ENCODE measurements at regions not wholly inside any gene's neighbourhood (a gene's known extent, or its start where the extent isn't known, plus 50 kb on each side); places are given as distances from the start of the nearest gene placed in this dataset.

GRCh38 chr14:65224799-65225198 is 122.5 kb upstream of the MAX start:
- DNase-seq (ENCODE audit: low spot score), result no peak

DNA sequence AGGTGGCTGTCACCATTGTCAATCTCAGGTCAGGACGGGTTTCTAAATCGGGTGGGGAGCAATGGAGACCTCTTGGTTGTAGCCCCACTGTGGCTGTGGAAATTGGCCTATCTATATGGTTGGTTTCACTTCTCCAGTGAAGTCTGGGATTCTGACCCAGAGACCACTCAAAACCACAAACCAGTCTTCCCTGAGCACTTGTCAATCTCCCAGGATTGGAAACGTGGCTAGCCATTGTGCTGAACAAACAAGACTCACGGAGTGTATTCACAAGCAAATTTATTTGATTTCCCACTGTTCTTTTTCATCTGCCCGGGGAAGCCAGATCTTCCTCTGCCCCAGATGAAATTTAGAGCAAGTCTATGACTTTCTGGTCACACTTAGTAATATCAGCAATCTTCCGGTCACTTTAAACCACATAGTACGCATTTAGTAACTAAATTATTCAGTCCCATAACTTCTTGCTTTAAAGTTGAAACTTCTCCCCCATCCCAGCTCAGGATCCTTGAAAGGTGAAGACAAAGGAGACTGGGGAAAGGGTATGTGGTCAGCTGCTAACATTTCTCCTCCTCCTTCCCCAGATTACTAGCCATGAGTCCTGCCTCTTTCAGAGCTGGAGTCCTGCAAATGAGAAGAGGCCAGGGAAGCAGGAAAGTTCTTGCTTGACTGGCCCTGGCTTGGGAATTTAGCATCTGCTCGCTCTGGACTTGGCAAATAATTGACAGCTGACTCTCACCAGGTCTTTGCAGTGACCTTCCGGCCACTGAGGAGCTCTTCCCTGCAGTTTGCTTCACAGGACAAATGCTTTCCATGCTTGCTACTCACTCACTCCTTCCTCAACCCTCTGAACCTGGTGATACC is 123.2 kb upstream of the MAX start:
- no peak for DNase-seq (ENCODE audit: low spot score)

DNA sequence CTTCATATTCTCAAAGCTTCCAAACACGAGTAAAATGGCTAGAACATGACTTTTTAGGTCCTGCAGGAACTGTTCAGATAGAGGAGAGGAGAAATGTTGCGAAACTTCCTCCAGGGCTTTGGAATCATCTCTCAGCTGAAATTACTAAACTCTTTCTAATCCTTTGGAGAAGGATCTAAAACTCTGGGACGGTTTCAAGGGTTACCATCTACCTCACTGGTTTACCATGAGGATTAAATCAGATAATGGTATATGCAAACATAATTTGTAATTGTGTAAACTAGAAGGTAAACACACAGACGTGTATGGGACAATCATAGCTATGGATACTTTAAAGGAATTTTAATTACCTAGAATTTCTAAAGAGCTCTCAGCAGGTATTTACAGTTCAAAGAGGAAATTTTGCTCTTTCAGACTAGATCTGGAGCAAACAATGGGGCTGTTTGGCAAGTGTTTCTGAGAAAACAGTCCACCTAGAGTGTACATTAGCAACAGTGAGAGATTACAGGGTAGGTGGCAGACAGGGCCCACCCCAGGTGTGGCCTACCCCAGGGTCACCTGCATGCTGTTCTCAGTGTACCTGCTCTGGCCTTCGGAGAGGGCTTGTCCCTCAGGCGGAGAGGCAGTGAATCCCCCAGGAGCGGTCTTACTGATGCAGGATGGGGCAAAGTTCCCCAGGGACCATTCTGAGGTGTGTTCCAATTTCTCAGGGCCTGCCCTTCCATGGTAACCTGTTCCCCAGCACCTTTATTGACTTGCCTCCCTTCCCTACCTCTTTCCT is 124.7 kb upstream of the MAX start:
- DNase-seq (ENCODE audit: low spot score), result no peak

DNA sequence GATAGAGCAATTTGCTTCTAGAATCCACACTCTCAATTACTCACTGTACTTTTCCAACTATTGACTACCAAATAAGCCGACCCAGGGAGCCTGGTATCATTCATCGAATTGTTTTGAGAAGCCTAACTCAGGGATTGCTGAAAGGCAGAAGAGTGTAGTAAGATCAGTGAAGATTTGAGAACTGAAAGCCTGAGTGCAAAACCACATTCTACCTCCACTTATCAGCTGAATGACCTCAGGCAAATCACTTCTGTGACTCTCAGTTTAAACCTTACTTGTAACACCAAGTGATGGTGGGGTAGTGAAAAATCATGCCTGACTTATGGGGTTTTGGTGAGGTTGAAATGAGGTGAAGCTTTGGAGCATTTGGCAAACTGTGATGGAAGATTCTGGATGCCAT is 126.1 kb upstream of the MAX start:
- DNase-seq (ENCODE audit: low spot score), result no peak

DNA sequence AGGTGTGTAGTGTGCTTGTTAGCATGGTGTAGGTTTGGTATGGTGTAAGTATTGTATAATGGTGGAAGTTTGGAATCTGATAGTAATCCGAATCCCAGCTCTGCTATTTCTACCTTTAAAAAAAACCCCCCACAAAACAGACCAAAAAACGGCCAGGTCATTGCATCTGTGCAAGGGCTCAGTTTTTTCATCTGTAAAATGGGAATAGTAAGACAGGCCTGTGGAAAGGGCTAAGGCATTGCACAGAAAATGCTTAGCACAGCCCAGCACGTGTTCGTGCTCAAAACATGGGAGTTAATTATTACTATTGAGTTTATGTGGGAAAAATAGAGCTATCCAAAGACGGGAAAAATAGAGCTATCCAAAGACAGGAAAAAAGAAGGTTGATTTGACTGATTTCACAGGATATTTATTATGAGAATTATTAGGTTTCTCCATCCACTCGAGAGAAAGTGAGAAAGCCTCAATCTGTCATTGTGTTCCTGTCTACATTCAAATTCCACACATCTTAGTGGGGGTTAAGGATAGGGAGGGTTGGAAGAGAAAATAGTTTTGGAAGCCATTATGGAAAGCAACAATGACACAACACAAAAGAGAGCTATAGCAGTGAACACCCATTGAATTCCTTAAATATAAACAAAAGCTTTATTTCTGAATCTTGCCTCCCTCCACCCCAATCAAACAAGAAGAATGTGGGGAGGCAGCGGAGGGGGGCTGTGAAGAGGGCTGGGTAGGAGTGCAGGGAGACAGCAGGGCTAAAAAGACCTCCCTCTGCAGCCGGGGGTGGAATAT is 126.8 kb upstream of the MAX start:
- DNase-seq (ENCODE audit: low spot score), result no peak

DNA sequence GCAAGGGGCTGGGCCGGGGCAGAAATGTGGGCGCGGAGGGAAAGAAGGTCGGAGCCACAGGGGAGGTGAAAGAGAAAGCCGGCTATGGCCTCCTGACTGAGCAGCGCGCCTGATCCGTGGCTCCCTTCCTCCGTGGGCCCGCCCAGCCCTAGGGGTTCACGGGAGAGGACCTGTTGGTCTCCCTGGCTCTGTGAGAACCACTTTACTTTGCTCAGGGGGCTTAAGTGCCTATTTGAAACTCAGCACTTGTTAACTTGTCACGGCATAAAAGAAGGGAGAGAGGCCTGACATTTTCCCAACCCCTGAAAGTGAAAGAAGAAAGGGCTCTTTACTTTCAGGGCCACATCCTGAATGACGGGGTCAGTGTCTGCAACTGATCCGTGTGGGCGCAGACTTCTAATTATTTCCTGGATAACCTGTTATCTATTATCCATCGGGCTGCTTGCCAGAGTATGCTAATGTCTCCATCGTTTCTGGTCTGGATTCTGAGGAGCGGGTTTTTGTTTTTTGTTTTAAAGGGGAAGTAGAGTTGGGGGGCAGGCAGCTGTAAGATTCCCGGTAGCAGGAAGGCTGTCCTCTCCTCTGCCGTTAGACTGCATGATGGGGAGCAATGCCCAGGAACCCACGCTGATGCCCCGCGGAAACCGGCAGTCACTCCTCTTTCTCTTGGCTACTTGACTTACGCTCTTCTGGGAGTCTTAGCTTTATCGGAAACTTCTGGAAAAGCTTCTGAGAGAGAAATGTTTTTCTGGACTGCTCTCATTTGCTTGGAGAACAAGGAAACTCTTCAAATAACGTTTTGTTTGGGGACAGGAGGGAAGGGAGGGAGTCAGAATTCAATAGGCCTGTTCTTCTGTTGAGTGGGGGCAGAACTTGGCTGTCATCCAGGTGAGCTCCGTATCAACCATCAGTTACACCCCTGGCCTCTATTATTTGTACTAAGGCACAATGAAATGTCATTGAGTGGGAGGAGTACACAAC is 127.7 kb upstream of the MAX start:
- no peak for DNase-seq (ENCODE audit: low spot score)

DNA sequence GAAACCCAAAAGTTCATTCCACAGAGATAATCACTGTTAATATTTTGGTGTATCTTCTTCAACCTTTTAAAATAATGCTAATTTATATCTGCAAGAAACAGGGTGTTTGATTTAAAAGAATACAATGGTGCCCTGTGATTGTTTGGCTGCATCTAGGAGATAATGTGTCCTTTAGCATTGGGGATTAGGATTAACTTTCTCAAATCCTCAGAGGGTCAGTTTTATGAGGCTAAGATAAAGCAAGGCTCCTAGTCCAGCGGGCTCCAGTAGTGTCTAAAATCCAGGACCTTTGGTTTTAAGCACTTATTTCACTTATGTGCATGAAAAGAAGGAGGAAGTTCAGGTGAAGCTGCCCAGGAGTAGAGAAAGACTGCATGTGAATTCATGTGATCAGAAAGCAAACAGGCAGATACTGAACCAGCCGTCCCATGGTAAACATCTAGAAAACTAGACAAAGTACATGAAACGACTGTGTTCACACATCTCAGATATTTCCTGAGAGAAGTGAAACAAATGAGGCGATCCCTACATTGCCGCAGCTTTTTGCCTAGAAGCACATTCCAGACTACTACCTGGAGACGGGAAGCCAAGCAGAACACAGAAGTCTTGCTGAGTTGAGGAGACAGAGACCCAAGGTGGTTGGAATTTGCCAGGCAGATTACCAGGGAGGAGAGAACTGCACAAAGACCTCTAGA is 129.1 kb upstream of the MAX start:
- no peak for DNase-seq (ENCODE audit: low spot score)

DNA sequence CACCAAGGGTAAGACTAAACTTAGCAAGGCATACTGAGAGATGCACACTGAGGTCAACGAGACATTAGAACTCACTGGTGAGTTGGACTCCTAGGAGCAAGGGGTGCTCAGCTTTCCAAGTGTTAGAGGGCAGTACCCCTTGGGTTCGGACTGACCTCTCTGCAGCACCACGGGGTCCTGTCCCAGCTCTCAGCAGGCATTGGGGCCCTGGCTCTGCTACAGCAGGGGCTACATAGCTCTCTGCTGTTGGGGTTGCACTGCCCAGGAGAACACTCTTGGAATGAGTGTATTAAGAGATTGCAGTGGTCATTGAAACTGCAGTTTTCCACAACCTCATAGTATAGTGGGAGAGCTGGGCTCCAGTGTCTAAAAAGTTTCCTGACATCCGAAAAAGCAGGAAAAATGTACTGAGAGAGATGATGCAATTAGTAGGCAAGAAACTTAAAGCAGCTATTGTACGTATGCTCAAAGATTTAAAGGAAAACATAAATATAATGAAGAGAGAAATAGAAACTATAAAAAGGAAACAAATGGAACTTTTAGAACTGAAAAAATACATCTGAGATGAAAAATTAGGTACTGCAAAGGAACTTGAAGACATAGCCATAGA is 132.5 kb upstream of the MAX start:
- no peak for DNase-seq (ENCODE audit: low spot score)

- no peak for DNase-seq (ENCODE audit: low spot score)
Observed at GRCh38 chr14:65237023-65237814, 134.9 kb upstream of the MAX start.

DNA sequence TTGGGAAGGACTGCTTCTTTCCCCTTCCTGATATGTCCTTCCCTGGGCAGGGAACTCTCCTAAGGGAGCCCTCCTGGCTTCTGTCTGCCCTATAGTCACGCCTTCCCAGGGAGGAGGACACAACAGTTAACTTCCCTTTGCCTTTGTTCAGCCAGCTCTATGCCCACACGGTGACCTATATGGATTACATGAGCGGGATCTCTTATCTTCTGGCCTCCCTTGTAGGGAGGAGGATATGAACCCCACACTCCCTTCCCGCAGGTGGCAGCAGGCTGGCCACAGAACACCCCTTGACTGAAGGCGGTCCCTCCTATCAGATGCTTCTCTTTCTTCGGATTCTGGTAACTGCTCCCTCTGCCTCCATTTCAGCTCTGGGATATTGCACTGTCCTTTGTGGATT is 135.6 kb upstream of the MAX start:
- no peak for DNase-seq (ENCODE audit: low spot score)

GRCh38 chr14:65238456-65238855 is 136.1 kb upstream of the MAX start:
- DNase-seq (ENCODE audit: low spot score), result no peak

DNA sequence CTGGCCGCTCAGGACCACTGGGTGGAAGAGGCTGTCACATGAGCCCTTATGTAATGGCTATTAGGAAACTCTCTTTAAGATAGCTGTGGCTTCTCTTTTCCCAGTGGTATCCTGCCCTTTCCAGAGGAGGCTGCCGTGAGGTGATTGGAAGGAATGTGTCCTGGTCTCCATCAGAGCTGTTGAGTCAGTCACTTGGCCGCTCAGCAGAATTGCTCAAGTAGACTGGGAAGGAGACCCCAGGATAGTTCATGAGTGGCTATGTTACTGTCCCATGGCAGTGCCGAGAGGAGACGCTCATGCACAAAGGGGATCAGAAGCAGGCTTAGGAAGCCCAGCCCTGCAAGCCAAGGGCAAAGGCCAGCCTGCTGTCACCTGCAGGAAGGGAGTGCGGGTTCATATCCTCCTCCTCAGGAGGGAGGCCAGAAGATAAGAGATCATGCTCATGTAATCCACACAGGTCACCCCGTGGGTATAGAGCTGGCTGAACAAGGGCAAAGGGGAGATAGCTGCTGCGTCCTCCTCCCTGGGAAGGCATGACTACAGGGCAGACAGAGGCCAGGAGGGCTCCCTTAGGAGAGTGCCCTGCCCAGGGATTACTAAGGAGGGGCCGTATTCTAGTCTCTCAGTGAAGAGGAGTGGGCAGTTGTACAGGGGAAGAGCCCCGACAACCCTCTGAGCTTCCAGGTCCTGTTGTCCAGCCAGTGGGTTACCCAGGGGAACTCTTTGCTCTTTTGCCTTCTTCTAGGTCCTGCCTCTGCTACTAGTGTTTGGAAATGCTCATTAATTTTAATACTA is 137.0 kb upstream of the MAX start:
- DNase-seq (ENCODE audit: low spot score), result no peak

GRCh38 chr14:65239938-65240296 is 137.6 kb upstream of the MAX start:
- no peak for DNase-seq (ENCODE audit: low spot score)

DNA sequence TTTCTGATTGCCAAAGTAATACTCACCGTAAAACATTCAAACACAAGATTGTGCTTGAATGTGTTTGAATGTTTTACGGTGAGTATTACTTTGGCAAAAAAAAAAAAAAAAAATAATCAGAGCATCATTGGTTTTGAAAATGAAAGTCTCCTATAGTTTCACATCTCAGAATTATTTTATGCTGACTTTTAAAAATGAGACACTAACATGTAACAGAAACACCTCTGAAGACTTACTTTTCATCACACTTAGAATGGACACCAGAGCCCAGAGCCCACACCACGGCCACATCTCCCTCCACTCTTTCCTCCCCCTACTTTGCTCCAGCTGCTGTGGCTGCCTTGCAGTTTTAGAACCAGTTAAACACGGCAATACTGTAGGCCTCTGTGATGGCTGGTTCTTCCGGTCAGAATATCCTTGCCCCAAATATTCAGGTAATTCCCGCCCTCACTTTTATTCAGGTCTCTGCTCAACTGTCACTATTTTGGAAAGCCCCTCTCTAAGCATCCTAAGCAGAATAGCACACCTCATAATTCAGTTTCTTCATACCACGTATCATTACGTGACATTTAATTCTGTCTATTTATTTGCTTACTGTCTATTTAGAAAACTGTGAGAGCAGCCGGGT is 138.9 kb upstream of the MAX start:
- no peak for DNase-seq (ENCODE audit: low spot score)

GRCh38 chr14:65242732-65243134 is 140.4 kb upstream of the MAX start:
- DNase-seq (ENCODE audit: low spot score), result no peak

DNA sequence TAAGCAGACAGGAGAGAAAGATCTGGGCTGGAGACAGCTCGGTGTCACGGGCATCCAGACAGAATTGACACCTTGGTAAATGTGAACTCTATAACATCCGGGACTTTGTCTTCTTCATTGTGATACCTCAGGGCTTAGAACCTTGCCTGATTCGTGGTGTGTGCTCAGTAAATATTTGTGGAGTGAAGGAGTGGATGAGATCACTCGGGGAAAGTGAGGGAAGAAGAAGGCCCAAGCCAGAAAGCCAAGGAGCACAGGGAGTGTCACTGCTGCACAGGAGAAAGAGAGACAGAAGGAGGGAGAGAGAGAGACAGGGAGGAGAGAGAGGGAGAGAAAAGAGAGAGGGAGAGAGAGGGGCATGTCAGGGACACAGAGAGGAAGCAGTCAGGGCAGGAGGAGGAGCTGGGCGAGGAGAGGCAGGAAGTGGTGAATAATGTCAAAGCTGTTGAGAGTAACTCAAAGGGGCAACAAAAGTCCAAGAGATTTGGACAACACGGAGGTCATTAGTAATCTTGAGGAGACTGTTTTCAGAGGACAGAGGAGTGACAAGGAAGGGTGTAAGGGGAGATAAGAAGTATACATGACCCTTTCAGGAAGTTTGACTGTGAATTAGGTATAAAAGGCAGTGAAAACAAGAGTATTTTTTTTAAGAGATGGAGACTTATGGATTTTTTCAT is 141.6 kb upstream of the MAX start:
- peak; percentile 40 for DNase-seq (ENCODE audit: low spot score)

- no peak for DNase-seq (ENCODE audit: low spot score)
Observed at GRCh38 chr14:65249471-65250161, 147.3 kb upstream of the MAX start.
